GM18511 (cell line): ENCODE measurements at regions not wholly inside any gene's neighbourhood (a gene's known extent, or its start where the extent isn't known, plus 50 kb on each side); places are given as distances from the start of the nearest gene placed in this dataset.
"Not testable (repeated sequence)": the region's sequence is repeated elsewhere in the genome, so short reads cannot be mapped to it uniquely, and the experiment has no call there.

ENCODE experiments used
- ATAC-seq: cut with Tn5 transposase; IDR thresholded peaks from one replicate; pipeline ENCODE4 v1.9.1; 2021; ENCODE audit warnings: mild to moderate bottlenecking, moderate library complexity; ENCODE audit not compliant: unreplicated experiment

GRCh38 chr13:74751739-74752138, 617.5 kb upstream of the KLF12 start:
- ATAC-seq, result no peak

DNA sequence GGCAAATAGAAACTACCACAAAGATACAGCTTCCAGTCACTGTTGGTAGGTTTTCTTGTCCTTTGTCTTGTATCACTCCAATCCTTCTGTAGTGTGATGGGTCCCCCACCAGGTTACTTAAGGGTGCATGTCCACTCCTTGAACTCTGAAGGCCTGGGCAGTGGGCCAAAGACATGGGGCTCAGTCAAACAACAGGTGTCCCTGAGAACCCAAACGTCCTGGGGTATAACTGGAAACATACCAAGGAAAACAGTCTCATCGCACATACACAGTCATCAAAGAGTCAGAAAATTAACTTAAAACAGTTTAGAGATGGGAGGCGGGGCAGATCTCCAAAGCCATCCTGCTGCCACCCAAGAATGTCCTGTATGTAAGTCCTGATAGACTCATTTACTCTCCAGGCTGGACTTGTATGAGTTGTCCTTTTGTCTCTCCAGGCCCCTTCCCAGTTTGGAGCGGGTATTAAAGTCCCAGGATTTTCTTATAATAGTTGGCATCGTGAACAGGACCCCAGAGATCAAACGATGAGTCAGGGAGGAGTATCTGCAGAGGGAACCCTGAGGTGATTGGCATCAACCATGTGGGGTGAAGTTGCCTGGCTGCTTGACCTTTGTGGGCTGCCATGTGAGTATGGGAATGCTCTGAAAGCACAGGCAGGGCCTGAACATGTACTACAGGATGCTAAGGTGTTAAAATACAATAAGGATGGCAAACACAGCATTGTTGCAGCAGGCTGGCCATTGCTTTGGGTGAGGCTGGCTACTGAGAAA, 613.2 kb upstream of the KLF12 start:
- no peak for ATAC-seq

DNA sequence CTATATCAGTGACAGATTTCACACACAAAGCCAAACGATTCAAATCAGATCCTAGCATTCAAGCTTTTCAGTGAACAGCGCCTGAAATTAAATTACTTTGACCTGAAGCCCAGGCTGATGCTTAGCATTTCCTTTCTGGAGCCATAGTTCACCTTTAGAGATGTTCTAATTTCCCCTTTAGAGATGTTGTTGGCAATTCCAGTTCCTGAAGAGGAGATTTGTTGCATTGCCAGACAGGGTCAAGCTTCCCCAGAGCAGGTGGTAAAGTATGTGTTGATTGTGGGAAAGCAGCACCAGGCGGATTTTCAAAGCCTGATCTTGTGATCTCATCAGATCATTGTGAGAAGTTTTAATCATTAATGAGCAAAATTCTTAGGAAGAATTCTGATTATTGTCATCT, 609.8 kb upstream of the KLF12 start:
- ATAC-seq, result no peak

GRCh38 chr13:74741732-74742131, 607.5 kb upstream of the KLF12 start:
- no peak for ATAC-seq

DNA sequence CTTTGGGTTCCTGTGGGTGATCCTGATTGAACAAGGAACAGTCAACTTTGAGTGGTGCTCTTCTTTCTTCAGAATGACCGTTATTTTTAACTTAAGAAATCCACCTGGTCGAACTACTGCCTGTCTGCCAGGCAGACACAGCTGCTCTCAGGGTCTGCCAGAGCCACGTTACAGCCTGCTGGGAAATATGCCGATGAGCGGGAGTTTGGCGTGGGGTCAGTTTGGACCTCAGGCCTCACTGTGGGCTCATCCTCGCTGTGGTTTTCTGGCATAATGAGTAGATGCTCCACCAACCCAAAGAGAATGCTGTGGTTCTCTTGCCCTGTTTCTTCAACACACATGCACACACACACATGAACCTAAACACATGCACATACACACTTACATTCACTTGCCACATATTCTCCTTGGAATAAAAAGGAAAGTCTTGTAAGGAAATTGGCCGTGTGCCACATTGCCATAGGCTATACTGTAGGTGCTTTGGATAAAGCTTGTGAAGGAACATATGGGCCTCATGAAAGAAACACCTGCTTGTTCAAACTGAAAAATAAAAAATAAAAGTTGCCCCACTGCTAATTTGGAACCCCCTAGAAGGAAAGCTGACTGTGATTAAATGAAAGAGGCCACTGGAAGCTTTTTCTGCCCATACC, 598.7 kb upstream of the KLF12 start:
- ATAC-seq, result no peak

- ATAC-seq, result no peak
Measured at GRCh38 chr13:74731731-74732130, 597.5 kb upstream of the KLF12 start.

DNA sequence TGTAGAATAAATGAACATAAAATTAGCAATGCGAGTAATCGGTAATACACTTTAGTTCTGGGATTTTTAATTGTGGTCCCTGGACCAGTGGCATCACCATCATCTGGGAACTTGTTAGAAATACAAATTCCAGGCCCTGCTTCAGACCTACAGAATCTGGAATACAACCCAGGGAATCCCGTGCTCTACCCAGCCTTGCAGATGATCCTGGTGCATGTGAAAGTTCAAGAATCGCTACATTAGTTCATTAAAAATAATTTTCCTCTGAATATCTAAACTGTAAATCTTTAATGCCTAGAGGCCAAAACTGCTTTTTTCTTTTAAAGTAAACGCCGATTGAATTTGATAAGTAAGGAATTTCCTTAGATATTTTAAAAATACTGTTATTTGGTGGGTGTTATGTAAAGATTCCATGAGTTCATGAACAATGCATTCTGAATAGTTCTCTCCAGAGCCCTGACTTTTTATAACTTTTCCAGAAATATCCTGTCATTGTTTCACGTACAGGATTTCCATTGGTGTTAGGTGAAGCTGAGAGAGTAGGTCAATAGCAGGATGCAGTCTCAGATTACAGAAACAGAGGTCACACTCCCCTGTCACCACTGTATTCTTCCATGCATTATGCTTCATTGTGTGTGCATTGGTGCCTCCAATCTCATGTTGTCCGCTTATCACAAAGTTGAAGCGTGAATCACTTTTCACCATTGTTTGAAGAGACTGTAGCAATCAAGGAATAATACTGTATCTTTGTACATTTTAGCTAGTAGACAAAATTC, 596.5 kb upstream of the KLF12 start:
- ATAC-seq, result no peak

DNA sequence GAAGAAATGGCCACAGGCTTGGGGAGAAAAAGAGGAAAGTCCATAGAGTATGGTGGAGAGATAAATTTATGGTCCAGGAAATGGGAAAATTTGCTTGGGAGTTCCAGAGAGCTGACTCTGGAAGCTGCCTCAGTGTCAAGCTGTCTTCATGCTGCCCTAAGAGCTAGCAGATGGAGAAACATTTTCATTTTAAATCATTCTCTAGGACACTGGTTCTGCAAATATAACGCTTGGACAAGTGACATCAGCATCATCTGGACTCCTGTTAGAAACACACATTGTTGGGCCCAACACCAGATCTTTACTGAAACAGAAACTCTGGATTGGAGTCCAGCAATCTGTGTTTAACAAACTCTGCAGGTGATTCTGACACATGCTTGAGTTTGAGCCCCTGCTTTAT, 592.0 kb upstream of the KLF12 start:
- ATAC-seq, result no peak

DNA sequence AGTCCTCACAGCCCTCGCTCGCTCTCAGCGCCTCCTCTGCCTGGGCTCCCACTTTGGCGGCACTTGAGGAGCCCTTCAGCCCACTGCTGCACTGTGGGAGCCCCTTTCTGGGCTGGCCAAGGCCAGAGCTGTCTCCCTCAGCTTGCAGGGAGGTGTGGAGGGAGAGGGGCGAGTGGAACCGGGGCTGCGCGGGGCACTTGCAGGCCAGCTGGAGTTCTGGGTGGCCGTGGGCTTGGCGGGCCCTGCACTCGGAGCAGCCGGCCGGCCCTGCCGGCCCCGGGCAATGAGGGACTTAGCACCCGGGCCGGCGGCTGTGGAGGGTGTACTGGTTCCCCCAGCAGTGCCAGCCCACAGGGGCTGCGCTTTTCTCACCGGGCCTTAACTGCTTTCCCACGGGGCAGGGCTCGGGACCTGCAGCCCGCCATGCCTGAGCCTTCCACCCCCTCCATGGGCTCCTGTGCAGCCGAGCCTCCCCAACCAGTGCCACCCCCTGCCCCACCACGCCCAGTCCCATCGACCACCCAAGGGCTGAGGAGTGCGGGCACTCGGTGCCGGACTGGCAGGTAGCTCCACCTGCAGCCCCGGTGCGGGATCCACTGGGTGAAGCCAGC, 584.1 kb upstream of the KLF12 start:
- not testable (repeated sequence) for ATAC-seq

DNA sequence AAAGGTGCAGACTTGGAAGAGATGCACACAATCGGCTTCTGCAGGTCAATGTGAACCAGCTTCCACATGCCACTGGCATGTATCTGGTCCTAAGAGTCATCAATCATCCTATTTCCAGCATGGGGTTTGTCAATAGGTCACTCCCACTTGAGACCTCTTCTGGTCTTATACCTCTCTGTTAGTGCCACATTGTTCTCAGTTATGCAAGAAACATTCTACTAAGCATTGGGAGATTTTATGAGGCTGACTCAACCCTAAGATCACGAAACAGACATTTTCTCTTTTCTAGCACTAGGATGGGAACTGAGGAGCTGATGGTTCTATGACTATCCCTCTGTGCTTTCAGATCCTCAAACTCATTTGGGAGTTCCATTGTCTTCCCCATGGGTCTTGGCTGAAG, 581.5 kb upstream of the KLF12 start:
- no peak for ATAC-seq

GRCh38 chr13:74710006-74710405, 575.8 kb upstream of the KLF12 start:
- no peak for ATAC-seq

DNA sequence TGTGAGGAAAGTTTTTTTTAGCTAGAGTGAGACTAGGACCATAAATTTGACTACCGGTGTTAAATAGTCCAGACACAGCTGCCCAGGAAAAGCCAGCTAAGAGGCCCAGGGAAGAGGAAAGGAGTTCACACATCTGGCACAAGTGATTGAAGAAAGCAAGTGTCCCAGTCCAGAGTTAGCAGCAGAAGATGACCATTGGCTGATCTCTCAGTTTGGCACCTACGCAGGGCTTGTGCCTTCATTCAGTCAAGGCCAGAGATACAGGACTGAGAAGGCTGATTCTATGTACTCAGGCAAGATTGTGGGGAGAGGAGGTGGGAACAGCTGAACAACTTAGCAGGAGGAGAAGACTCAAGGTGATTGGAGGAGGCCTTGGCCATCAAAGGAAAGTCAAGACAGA, 575.0 kb upstream of the KLF12 start:
- no peak for ATAC-seq

DNA sequence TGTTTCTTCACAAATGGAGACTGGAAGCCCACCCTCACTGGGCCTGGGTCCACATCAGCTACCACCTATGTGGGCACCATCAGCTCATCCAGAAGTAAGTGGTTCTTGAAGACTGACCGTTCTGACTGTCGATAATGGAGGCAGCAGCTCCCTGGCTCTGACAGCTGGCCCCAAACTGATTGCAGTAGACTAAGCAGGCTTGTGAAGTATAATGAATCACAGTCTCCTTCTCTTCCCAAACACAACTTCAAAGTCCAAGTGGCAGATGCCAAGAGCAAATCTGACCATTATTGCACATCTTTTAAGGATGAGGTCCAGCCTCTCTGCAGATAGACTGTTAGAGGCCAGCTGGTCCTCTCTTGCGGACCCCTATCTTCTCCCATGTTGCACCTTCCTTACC, 574.4 kb upstream of the KLF12 start:
- no peak for ATAC-seq

DNA sequence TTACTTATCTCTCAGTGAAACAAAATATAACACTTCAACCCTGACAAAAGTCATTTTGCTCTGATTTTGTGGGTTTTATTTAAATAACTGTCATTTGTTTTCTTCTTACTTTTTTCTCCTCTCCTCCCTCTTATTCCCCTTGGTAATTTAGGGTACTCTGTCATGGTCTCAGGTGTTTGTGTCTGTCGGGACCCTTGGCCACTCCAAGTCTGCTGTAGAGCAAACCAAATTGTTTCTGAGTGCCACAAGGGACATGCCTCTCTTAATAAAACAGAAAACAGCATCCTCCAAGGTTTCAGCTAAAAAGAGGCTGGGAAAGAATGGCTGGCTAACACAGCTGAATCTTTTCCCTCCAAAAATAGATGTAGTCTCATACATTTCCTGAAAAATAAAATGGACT, 573.1 kb upstream of the KLF12 start:
- no peak for ATAC-seq

GRCh38 chr13:74706801-74707200, 572.6 kb upstream of the KLF12 start:
- no peak for ATAC-seq

DNA sequence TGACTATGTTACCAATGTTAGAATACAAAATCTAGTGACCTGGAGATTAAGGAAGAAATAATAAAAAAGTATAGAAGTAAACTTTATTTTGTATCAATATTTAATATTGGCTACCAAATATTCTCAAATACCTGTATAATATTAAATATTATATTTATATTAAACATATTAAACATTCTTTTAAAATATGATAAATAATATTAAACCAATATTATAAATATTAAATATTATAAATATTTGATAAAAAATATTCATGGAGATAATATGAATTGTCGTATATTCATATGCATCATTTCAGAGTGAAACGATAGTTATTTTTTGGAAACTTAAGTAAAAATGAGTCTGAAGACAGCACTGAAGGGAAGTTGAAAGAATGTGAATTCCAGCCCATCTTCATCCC, 571.2 kb upstream of the KLF12 start:
- ATAC-seq, result no peak

DNA sequence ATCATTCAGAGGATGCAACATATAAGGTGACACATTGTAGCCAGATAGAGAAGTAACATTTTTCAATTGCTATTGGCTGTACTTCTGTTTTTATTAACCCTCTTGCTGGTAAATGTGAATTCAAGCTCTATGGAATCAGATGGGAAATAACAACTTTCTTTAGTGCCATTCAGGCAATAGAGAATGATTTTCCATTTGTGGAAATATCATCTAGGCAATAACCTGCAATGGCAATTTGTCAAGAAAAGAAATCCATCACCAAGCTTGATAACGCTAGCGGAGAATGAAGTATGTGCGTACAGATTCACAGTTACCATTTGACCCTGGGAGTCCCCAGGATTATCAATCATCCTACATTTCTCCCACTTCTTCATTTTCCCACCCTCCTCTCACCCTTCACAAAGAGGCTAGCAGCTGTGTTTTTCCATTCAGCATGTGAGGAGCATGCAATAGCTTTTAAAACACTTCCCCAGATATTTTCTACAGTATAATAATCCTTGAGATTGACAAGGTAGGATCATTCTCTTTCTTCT, 569.7 kb upstream of the KLF12 start:
- no peak for ATAC-seq

- no peak for ATAC-seq
Measured at GRCh38 chr13:74696148-74696922, 562.1 kb upstream of the KLF12 start.

DNA sequence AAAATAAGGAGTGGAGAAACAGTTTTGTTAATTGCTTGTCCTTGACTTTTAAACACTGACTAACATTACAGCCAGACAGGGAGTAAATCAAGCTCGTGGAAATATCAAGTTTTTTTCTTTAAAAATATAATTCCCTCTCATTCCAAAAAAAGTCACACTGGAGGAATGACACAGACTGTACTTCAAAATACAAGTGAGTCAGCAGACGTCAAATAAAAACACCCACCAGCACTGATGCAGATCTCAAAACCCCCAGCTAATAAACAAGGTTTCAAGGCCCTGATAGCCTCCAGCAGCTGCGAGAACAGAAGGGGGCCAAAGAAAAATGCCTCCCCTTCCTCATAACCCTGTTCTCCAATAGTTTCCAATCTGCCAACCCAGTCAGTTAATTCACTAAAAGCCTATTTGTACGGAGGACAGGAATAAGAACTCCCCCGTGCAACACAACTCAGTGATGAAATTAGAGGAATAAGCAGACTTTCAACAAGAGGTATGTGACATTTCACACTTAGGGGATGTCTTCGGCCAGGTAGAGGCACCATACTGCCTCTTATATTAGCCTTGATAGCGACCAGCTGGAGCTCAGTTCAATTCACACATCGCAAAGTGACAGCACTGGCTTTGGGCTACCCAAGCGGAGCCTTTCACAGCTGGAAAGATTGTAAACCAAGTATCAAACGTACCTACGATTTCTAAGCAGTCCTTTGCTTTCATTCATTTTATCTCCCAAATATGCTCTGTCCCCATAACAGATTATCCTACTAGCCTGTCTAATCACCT, 561.0 kb upstream of the KLF12 start:
- no peak for ATAC-seq
